Sigmoid colon (tissue), 4 donors: ENCODE measurements at regions not wholly inside any gene's neighbourhood (a gene's known extent, or its start where the extent isn't known, plus 50 kb on each side); places are given as distances from the start of the nearest gene placed in this dataset.

Experiments used
- CTCF ChIP-seq, 4 experiments: fragments of 450-650 bp in 3 of 4; fragments of 200-600 bp in 1 of 4; IDR thresholded peaks; one replicate each; pipeline ENCODE4 v1.5.1; 2016 to 2019; ENCODE audit warnings: antibody characterized with exemption in 4 of 4, mild to moderate bottlenecking in 3 of 4, moderate library complexity in 2 of 4
- POLR2AphosphoS5 ChIP-seq, 4 donors: sonication (generic); formaldehyde crosslinking; IDR thresholded peaks; one replicate each; pipeline ENCODE4 v1.6.1; 2017; ENCODE audit warnings: antibody characterized with exemption in 4 of 4

- no peak for TF ChIP-seq POLR2AphosphoS5 (IDR thresholded peaks at IDR 0.05)
- TF ChIP-seq CTCF (IDR thresholded peaks at IDR 0.05): no peak
These were observed 166.2 kb upstream of the MSX2 start for GRCh38 chr5:174558190-174558589.
